HG03139 (cell line): ENCODE measurements at regions not wholly inside any gene's neighbourhood (a gene's known extent, or its start where the extent isn't known, plus 50 kb on each side); places are given as distances from the start of the nearest gene placed in this dataset.

Source experiments
- ATAC-seq: cut with Tn5 transposase; IDR thresholded peaks from one replicate; pipeline ENCODE4 v1.9.1; 2021; ENCODE audit not compliant: unreplicated experiment

DNA sequence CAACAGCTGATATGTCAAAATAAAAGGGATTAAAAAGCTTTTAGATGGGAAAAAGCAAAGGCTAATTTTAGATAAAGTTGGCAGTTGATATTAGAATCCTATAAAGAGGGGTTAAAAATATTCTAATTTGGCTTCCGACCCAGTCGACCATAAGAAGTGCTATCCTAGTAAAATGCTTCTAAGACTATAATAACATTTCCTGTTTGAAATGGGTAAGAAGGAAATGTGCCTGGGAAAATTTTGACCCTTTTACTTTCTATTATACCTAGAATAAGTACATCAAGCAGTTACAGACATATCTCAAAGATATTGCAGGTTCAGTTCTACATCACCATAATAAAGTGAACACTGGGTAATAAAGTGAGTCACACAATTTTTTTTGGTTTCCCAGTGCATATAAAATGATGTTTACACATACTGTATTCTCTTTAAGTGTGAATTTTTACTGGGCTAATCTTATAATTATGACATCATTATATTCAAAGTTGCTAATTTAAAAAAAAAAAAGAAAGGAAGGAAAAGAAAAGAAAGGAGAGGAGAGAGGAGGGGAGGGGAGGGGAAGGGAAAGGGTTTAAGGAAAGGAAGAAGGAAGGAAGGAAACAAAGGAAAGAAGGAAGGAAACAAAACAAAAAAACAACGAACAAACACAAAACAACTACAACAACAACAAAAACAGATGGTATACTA, 308.2 kb upstream of the NR5A2 start:
- no peak for ATAC-seq

DNA sequence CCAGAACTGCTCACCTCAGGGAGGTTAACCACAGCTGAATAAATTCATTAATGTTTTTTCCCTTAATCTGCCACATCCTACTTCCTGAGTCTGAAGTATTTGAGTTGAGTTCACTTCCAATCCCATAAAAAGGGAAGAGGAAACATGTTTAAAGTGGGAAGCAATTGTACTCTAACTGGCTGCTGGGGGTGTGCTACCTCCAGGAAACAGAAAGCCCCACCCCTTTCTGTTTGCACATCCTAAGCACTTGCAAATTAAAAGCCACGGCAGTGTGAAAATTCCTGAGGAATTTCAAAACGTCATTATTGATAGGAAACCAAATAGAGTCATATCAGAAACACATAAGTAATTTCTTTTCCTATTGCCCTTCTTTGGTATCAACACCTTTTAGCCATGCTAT, 307.0 kb upstream of the NR5A2 start:
- no peak for ATAC-seq

DNA sequence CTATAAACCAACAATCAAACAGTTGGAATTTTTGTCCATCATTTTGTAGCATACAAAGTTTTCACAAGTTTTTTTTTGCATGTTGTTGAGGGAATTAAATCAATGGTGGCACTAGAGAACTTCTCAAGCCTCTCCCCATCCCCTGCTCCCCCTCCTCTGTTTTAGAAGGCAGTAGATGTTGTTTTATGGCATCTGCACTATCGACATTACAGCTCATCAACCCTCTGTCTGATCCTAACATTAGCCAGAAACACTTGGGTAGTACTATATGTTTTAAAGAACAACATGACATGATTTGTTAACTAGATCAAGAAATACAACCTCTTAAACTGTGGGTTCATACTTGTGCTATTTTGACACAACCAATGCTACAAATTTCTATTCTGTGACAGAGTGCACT, 306.5 kb upstream of the NR5A2 start:
- ATAC-seq = no peak

DNA sequence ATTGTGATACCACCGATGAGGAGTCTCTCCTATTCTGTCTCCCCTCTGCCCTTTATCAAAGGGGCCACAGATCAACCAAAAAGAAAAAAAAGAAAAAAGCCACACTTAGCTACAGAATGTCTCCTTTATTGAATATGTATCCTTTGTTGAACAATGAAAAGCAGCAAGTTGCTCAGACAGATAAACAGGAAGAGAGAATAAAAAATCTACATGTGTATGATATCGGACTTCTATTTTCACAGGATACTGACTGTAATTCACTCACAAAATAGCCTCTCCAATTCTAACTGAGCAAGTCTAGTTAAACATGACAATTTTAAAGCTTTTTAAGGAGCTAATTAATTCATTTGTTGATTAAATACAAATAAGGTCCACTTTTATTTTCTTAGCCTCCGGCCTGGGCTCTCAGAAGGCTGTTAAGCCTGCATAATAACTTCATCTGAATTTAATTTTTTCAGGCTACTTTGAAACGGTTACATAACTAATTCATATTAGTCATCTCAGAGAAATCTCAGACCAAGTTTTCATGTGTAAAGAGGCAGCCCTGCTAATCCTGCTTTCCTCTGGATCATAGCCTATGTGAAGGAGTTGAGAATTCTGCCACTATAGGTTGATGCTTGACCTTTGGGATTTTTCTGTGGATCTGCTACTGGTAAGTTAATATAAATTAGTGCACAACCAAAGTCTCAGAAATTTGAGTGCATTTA, 304.1 kb upstream of the NR5A2 start:
- no peak for ATAC-seq

DNA sequence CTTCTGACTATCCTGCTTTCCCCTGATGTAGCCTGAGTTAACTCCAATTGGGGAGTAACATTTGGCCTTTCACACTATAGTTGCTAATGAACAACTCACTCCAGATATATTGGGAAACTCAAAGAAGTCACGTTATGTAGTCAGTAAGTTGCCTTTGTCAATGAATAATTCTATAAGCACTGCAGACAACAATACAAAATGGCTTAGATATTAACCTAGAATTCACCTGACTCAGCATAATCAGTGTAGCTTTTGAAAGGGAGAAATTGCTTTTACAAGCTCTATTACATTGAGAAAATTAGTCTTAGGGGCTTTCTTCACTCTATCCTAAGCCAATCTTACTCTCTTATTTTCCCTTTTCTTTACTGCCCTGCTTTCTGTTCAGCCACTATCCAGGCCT, 303.5 kb upstream of the NR5A2 start:
- ATAC-seq = no peak

DNA sequence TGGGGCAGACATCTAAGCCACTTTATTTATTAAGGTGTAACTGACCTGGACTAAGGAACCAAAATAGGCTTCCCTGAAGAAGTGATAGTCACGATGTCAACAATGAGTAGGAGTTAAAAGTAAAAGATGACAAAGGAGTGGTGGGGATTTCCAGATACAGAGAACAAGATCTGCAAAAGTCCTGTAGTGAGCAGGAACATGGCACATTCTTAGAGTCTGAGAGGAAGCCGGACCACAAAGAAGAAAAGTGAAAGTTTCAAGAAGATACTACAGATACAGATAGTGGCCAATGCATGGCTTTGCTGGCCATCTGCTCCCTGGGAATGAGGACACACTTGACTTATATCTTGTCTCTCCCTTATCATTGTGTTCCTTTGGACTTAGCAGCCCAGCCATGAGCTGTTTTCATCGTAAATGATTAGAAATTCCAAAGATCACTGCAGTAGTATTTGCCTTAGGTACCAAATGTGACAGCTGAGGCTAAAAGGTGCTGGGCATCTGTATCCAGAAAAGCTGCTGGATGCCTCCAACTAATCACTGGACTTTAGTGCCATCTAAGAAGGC, 302.4 kb upstream of the NR5A2 start:
- no peak for ATAC-seq

DNA sequence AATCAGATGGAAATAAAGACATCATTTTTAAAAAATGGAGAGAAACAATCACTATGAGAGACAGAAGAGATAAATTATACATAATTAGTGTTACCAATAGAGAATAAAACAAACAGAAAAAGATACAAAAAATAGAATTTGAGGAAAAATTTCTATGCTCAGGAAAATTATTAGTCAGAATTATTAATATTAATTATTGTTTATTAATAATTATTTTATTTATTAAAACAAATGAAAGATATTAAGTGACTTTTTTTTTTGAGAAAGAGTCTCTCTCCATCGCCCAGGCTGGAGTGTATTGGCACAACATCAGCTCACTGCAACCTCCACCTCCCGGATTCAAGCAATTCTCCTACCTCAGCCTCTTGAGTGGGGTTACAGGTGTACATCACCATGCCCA, 299.8 kb upstream of the NR5A2 start:
- no peak for ATAC-seq

DNA sequence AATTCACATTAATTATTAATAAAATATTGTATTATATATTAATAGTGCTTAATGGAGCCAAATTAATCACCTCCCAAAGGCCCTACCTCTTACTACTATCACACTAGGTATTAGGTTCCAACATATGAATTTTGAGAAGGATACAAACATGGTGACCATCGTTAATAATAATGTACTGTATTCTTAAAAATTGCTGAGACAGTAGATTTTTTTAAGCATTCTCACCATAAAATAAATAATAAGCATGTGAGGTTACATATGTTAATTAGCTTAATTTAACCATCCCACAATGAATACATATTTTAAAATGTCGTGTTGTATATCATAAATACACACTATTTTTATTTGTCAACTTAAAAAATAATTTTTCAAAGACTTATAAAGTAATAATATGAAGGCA, 299.2 kb upstream of the NR5A2 start:
- ATAC-seq = no peak

DNA sequence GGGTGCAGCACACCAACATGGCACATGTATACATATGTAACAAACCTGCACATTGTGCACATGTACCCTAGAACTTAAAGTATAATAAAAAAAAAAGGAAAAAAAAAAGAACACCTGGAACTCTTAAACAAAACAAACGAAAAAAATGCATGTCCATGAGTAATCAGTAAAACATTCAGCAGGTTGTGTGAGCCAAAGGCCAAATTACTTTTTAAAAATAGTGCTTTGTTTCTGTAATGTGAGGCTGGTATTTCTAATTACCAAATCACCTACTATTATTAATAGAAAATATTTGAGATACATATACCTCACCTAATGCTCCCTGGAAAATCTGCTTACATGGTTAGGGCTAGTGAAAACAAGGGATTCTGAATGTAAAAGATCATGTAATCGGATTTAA, 294.4 kb upstream of the NR5A2 start:
- no peak for ATAC-seq

DNA sequence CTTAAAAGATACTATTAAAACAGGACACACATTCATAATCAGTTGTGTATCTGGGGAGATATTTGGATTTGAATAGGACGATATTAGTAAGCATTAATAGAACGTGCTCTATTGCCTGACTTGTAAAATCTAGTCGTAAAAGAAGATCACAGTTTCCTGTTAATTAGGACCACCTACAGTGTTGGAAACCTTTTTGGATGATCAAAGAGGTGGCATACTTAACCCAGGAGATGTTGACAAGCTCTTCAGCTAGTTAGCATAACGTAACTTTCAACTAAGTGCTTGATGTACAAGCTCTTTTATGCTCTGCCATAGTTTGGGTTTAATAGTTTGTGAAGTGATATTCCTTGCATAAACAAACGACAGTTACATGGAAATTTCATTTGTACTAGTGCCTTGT, 293.3 kb upstream of the NR5A2 start:
- no peak for ATAC-seq

DNA sequence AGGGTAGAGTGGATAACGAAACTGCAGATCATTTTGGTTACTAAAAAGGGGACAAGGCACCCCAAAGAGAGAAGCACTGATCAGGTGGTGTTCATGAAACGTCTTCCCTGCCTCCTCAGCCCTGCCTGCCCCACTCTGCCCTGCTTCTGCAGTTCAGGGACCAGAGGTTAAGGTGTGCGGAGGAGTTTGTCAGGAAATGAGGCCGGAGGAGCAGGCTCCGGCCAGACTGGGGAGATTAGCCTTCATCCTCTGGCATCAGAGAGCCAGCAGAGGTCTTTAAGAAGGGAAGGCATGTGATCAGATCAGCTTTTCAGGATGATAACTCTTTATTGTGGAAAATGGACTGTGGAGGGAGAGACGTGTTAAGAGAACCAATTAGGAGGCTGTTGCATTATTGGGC, 291.9 kb upstream of the NR5A2 start:
- no peak for ATAC-seq

DNA sequence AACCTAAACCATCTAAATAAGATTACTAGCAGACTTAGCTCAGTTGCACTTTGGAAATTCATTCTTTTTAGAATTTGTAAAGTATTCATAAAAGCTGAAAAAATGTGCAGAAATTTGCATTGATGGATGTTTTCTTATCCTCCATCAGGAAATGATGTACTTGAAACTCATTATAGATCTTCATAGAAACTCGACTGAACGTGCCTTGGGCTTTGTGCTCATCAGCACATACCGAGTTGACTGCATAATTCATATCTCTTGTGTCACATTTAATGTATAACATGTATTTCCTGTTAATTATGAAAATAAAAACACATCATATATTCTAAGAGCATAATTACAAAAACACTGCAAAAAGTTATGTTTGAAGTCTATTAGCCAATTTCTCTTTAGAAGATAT, 290.9 kb upstream of the NR5A2 start:
- ATAC-seq = no peak

DNA sequence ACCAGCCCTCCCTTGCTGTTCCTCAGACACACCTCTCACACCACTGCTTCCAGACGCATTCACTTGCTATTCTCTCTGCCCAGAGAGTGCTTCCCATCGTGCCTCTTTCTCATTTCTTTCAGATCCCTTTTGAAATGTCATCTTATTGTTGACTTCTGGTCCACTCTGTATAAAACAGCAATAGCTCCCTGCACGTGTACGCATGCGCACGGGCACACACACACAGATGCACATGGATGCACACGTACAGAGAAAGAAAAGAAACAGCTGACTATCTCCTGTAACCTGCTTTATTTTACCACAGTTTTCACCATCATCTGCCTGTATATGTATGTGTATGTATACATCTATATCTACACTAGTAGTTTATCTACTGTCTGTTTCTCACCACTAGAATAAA, 285.9 kb upstream of the NR5A2 start:
- no peak for ATAC-seq

DNA sequence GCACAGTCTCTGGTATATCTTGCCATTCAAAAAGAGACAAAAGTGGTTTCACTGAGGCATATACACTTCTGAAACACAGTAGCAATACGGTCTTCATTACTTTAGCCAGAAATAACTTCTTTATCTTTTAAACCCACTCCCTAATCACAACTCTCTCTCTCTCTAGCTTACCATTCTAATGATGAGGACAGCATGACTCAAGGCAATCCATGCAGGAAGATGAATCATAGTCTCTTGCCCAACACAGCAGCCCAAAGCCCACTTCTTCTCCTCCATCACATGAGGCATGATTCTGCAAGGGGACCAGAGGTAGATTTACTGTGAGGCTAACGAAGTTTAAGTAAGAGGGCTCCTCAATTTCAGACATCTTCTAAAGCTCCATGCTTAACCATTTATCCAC, 285.0 kb upstream of the NR5A2 start:
- no peak for ATAC-seq

DNA sequence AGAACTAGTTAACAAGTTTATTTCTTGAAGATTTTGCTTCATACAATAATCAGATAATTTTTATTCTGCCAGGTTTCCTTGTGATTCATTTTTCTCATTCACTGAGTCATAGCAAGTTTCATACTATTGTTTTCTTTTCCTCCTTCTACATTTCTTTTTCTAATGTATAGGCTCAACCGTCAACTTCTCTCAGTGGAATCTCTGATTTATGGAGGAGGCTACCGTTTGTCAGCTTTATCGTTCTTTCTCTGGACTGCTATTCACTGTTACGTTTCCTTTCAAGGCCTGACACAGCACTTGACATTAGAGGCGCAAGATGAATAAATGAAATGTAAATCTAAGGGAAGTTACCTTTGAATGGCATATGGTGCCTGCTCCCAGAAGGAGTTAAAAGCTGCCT, 284.3 kb upstream of the NR5A2 start:
- no peak for ATAC-seq

DNA sequence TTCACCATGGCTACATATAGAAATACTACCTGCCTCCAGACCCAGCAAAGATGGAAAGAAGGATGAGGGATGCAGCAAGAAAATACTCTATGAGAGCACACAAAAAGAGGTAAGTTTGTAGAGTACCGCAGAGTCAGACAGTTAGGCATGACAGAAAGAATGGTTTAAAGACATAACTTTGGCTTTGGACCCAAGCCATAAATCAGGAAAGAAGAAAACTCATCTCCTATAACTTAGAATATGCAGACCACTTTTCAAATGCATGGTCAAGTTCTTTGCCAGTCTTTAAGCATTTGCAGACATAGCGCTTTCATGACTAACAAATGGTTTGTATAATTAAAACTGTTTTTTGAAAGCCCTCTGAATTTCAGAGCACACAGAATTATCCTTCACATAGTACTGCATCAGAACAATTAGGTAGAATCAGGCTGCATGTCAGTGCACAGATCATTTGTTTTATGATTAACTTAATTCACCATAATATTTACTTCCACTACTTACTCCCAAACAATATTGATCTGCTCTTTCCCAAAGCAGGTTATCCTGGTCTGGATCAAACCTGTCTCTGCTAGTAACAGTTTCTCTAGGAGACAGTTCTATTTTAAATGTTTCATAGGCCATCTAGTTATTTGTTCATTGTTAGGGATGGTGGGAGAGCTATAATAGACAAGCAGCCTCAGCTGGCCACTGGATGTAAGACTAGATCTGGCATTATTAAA, 280.7 kb upstream of the NR5A2 start:
- ATAC-seq = no peak

DNA sequence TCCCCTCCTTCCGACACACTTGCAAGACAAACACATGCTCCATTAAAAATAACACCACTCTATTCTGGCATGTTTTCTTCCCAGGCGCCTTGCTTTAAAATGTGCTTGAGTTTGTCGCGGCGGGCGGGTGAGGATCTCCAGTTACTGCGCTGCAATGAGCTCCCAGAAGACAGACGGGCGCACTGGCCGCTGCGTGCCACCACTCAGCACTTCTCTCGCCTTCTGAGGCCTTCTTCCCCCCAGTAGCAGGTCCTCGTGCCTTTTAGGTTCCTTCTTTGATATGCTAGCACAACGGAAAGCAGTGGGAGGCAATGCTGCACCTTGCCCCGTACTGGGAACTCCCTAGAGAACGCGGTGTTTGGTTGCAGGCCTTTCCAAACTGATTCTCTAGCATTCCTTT, 279.5 kb upstream of the NR5A2 start:
- no peak for ATAC-seq

DNA sequence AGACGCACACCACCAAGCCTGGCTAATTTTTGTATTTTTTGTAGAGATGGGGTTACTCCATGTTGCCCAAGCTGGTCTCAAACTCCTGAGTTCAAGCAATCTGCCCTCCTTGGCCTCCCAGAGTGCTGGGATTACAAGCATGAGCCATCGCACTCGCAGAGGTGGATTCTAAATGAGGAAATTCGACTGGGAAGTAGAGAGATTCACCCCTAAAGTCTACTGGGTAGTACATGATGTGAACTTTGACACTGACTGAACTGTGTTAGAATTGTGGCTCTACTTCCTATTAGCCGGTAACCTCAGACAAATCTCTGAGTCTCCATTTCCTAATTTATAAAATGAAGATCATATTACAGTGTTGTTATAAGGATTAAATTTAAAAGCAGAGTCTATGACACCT, 276.0 kb upstream of the NR5A2 start:
- no peak for ATAC-seq

DNA sequence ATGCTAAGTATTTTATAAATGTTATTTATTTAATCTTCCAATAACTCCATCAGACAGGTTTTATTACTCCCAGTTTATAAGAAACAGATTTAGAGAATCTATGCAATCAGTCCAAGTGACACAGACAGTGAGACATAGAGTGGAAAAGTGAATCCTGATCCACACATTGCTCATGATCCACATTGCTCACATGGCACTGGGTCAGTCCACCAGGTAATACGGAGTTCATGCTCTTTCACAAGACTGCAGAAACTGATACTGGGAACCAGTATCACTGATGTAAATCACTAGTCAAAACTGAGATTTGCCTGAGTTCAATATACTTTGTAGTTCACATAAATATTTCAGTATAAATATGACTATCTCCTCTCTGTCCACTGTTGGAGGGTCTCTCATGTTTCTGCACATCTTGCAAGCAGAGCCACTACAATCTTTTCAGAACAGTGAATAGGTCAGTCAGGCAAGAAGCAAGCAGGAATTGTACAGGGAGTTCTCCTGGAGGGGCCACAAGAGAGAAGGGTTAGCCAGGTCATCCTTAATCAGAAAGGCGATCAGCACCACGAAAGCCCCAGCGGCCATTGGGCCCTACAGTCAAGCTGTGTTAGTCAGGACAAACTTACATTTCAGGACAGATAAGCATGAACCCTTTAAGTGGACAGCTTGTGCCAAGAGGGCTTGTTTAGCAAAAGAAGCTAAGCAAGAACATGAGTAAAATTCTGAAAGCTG, 275.4 kb upstream of the NR5A2 start:
- no peak for ATAC-seq

DNA sequence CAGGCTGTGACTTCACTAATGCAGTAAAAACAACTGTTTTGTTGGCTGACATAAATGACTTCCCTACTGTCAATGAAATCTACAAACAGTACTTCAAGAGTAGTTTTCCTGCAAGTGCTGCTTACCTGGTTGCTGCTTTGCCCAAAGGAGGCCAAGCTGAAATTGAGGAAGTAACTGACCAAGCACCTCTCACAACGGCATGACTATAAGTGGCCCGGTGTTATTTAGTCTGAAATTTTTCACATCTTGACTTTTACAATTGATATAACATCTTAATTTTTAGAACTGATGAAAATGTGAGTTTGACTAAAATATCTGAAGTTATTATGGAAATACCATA, 274.9 kb upstream of the NR5A2 start:
- ATAC-seq = no peak

DNA sequence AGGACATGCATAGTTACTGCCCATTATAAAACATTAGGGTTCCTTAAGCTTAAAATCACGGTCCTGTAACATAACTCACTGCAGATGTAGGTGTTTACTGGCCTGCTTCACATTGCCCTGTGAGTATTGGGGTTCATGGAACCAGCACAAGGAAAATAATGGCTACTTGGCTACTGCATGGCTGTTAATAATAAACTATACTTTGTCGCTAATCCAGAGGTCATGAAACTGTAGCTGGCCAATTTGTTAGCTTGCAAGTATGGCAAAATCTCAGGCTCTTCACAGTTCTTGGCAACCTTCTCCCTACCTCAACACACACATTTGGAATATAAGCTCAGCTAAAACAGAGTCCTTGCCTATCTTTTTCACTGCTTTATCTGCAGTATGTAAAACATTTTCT, 274.0 kb upstream of the NR5A2 start:
- no peak for ATAC-seq

DNA sequence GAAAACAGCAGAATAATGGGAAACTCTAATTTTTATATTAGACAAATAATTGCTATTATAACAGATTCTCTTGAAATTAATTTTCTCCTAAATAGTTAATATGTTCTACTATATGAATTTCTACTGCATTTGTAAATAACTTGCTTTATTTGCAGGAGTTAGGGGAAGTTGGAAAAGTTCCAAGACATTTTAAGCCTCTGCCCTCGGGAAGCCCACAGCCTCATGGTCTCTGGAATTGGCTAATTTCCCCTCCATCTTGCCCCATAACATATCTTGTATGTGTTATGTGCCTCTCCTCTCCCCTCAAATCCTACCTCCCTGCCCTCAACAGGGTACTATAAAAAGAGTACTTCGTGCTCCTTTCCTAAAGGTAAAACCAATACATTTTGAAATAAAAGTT, 271.4 kb upstream of the NR5A2 start:
- ATAC-seq = no peak
